ENCODE measurements at regions not wholly inside any gene's neighbourhood (a gene's known extent, or its start where the extent isn't known, plus 50 kb on each side); places are given as distances from the start of the nearest gene placed in this dataset.

GRCh38 chr15:66982816-66983215, 82.6 kb upstream of the SMAD3 start:
- H3K27me3 ChIP-seq (replicated peaks; ENCODE audit: insufficient read depth) = no peaks in the 10 kb centered on the region

GRCh38 chr15:66985653-66986052, 79.7 kb upstream of the SMAD3 start:
- Histone ChIP-seq H3K4me3 (no peak overlapping the region), H3K36me3 (no peaks in the 10 kb centered on the region), H3K4me1 (replicated peaks) (no peaks in the 10 kb centered on the region), H3K27ac (no peak overlapping the region), H3K27me3 (replicated peaks; ENCODE audit: insufficient read depth) (no peaks in the 10 kb centered on the region), H3K9me3 (no peaks in the 10 kb centered on the region)
- 91% methylated on average over 8 of the region's 8 CpGs for WGBS
- TF ChIP-seq POLR2AphosphoS5 (IDR thresholded peaks at IDR 0.05) (no peak), POLR2A (IDR thresholded peaks at IDR 0.05) (no peak), CTCF (IDR thresholded peaks at IDR 0.05) (no peak)
- intact Hi-C loops (cut with DNase I) = no loop called here
- DNase-seq (ENCODE audit: low spot score) = no peak

More at GRCh38 chr15:66982816-66983215, 82.6 kb upstream of the SMAD3 start:
- Histone ChIP-seq H3K9me3 (no peaks in the 10 kb centered on the region), H3K27ac (no peak overlapping the region), H3K36me3 (no peaks in the 10 kb centered on the region), H3K4me1 (replicated peaks) (no peaks in the 10 kb centered on the region), H3K4me3 (no peak overlapping the region)
- TF ChIP-seq POLR2A (IDR thresholded peaks at IDR 0.05) = no peak
- no peak for TF ChIP-seq CTCF (IDR thresholded peaks at IDR 0.05)
- no peak for TF ChIP-seq POLR2AphosphoS5 (IDR thresholded peaks at IDR 0.05)
- DNase-seq (ENCODE audit: low spot score) = no peak
- intact Hi-C loops (cut with DNase I) = no loop called here

GRCh38 chr15:66986951-66987350, 78.5 kb upstream of the SMAD3 start:
- no peak overlapping the region for H3K4me3 ChIP-seq
- H3K27ac ChIP-seq = no peak overlapping the region
- H3K9me3 ChIP-seq = no peaks in the 10 kb centered on the region
- no peak for DNase-seq (ENCODE audit: low spot score)
- no peaks in the 10 kb centered on the region for H3K4me1 ChIP-seq (replicated peaks)
- TF ChIP-seq CTCF (IDR thresholded peaks at IDR 0.05) (no peak), POLR2AphosphoS5 (IDR thresholded peaks at IDR 0.05) (no peak), POLR2A (IDR thresholded peaks at IDR 0.05) (no peak)
- intact Hi-C loops (cut with DNase I) = no loop called here
- H3K36me3 ChIP-seq = no peaks in the 10 kb centered on the region
- no peaks in the 10 kb centered on the region for H3K27me3 ChIP-seq (replicated peaks; ENCODE audit: insufficient read depth)
- 87% methylated on average over 7 of the region's 7 CpGs for WGBS

GRCh38 chr15:66993090-66993489, 72.3 kb upstream of the SMAD3 start:
- TF ChIP-seq POLR2AphosphoS5 (IDR thresholded peaks at IDR 0.05) = no peak
- TF ChIP-seq CTCF (IDR thresholded peaks at IDR 0.05) = no peak
- no peak for TF ChIP-seq POLR2A (IDR thresholded peaks at IDR 0.05)
- Histone ChIP-seq H3K4me3 (no peak overlapping the region), H3K4me1 (replicated peaks) (no peaks in the 10 kb centered on the region), H3K36me3 (no peaks in the 10 kb centered on the region), H3K27ac (no peak overlapping the region), H3K27me3 (replicated peaks; ENCODE audit: insufficient read depth) (no peaks in the 10 kb centered on the region), H3K9me3 (no peaks in the 10 kb centered on the region)
- DNase-seq (ENCODE audit: low spot score) = no peak
- intact Hi-C loops (cut with DNase I) = no loop called here
- WGBS = 78% methylated on average over 2 of the region's 2 CpGs

- WGBS = 82% methylated on average over 12 of the region's 12 CpGs
- Histone ChIP-seq H3K4me3 (no peak overlapping the region), H3K36me3 (no peaks in the 10 kb centered on the region), H3K9me3 (no peaks in the 10 kb centered on the region), H3K4me1 (replicated peaks) (no peaks in the 10 kb centered on the region), H3K27me3 (replicated peaks; ENCODE audit: insufficient read depth) (no peaks in the 10 kb centered on the region), H3K27ac (no peak overlapping the region)
- TF ChIP-seq POLR2AphosphoS5 (IDR thresholded peaks at IDR 0.05) (no peak), CTCF (IDR thresholded peaks at IDR 0.05) (no peak), POLR2A (IDR thresholded peaks at IDR 0.05) (no peak)
- DNase-seq (ENCODE audit: low spot score) = no peak
- intact Hi-C loops (cut with DNase I) = no loop called here
Observed at GRCh38 chr15:66993874-66994696, 71.3 kb upstream of the SMAD3 start.

Data from prostate gland (tissue), 2 donors.